ENCODE measurements at regions not wholly inside any gene's neighbourhood (a gene's known extent, or its start where the extent isn't known, plus 50 kb on each side); places are given as distances from the start of the nearest gene placed in this dataset.

DNA sequence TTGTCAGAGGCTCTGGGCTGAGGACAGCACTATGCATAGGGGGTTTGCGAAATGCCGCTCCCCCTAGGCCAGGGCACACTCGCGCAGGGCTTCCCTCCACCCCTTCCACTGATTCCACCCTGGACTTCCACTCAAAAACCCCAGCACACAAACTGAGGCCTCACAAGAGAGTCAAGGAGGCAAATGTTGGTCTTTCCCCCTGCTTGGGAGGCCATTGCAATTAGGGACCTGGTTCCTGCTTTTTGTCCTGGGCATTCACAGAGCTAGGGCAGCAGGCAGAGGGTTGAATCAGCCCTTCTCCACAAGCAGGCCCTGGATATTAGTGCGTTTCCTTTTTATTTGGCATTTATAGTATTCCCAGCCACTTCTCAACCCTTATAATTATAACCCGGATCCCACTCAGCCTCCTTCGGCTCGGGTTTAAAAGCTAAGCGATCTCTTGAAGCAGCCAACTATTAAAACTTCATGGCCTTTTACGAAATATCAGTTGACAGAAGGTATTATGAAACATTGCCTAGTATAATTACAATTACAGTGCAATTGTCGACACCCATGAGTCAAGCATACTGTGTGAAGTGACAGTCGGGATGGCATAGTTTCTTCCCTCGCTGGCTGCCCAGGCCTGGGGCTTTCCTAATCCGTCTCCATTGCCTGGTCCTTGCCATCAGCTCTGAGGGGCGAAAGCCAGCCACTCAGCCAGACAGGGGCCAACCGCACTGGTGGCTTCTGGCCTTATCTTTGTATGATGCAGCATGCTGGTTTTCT lies 285.5 kb upstream of the MAP3K1 start:
- TF ChIP-seq, protein P1, sequence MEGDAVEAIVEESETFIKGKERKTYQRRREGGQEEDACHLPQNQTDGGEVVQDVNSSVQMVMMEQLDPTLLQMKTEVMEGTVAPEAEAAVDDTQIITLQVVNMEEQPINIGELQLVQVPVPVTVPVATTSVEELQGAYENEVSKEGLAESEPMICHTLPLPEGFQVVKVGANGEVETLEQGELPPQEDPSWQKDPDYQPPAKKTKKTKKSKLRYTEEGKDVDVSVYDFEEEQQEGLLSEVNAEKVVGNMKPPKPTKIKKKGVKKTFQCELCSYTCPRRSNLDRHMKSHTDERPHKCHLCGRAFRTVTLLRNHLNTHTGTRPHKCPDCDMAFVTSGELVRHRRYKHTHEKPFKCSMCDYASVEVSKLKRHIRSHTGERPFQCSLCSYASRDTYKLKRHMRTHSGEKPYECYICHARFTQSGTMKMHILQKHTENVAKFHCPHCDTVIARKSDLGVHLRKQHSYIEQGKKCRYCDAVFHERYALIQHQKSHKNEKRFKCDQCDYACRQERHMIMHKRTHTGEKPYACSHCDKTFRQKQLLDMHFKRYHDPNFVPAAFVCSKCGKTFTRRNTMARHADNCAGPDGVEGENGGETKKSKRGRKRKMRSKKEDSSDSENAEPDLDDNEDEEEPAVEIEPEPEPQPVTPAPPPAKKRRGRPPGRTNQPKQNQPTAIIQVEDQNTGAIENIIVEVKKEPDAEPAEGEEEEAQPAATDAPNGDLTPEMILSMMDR (IDR thresholded peaks at IDR 0.05) = no peak
- intact Hi-C loops (cut with DNase I, micrococcal nuclease) = loop anchor here in 1 of 2 experiments (5.0 kb wide), 1 partner anchor 38 kb away; no protein-coding TSS in a partner anchor
- Mint-ChIP-seq H3K27ac (no peak overlapping the region), H3K27me3 (no peaks in the 10 kb centered on the region), H3K4me3 (no peak overlapping the region), H3K36me3 (ENCODE audit: low read depth) (no peaks in the 10 kb centered on the region), H3K4me1 (ENCODE audit: low read depth) (peaks cover 25% of the 10 kb centered on the region), H3K9me3 (no peaks in the 10 kb centered on the region)
- no peak for ATAC-seq (ENCODE audit: poor library complexity)
- no peaks in the 10 kb centered on the region for H3K36me3 ChIP-seq (ENCODE audit: insufficient read depth, low read length)
- no peak overlapping the region for H3K27ac ChIP-seq (ENCODE audit: low read depth in 1 of 2, low read length in 2 of 2)
- H3K4me3 ChIP-seq (ENCODE audit: low read length) = no peak overlapping the region
- no peaks in the 10 kb centered on the region for H3K9me3 ChIP-seq (ENCODE audit: control insufficient read depth in 1 of 2, insufficient read depth in 1 of 2, low read length in 2 of 2)
- CTCF ChIA-PET = no interaction called here
- no peaks in the 10 kb centered on the region for H3K27me3 ChIP-seq (ENCODE audit: control insufficient read depth in 1 of 2, insufficient read depth in 2 of 2, low read length in 2 of 2)
- peak in 2 of 14 experiments; percentile 30 to 39 for DNase-seq
- POLR2A ChIA-PET = interaction anchor here (1.5 kb wide), 1 partner anchor 13 kb away, joined by 5 read pairs; no protein-coding TSS in a partner anchor
- H3K4me1 ChIP-seq (ENCODE audit: insufficient read depth, low read length) = peaks cover 27% of the 10 kb centered on the region

DNA sequence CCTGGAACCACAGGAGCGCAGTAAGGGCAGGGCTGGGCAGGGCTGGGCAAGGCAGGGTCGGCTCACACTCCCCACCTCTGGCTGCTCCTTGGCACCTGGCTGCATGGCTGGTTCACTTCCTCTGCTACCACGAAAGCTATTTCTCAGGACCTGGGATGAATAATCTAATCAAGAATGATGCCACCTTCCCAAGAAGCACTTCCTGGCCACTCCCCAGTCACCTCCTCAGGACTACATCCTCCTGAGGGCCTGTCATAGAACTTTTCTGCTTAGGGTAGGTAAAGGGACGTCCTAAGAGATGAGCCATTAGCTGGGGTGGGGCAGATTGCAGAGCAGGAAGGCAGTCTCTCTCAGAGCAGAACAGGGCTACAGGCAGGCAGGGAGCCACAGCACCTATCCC lies 288.2 kb upstream of the MAP3K1 start:
- ChIA-PET CTCF (no interaction called here), POLR2A (interaction anchor here (0.6 to 1.0 kb wide), 3 partner anchors 57 to 255 kb away, joined by 3 read pairs; no protein-coding TSS in a partner anchor)
- Mint-ChIP-seq H3K4me1 (ENCODE audit: low read depth) (peaks cover 5% of the 10 kb centered on the region), H3K4me3 (no peak overlapping the region), H3K9me3 (no peaks in the 10 kb centered on the region), H3K27me3 (no peaks in the 10 kb centered on the region), H3K36me3 (ENCODE audit: low read depth) (no peaks in the 10 kb centered on the region), H3K27ac (no peak overlapping the region)
- no peaks in the 10 kb centered on the region for H3K36me3 ChIP-seq (ENCODE audit: insufficient read depth, low read length)
- TF ChIP-seq, protein P1 (IDR thresholded peaks at IDR 0.05) = no peak
- DNase-seq (peak in 1 of 14 experiments; percentile 9), ATAC-seq (ENCODE audit: poor library complexity) (no peak)
- no peak overlapping the region for H3K4me3 ChIP-seq (ENCODE audit: low read length)
- no peaks in the 10 kb centered on the region for H3K27me3 ChIP-seq (ENCODE audit: control insufficient read depth in 1 of 2, insufficient read depth in 2 of 2, low read length in 2 of 2)
- H3K4me1 ChIP-seq (ENCODE audit: insufficient read depth, low read length) = peaks cover 6% of the 10 kb centered on the region
- intact Hi-C loops (cut with DNase I, micrococcal nuclease) = loop anchor here in 1 of 2 experiments (5.0 kb wide), 1 partner anchor 35 kb away; no protein-coding TSS in a partner anchor
- no peak overlapping the region for H3K27ac ChIP-seq (ENCODE audit: low read depth in 1 of 2, low read length in 2 of 2)
- no peaks in the 10 kb centered on the region for H3K9me3 ChIP-seq (ENCODE audit: control insufficient read depth in 1 of 2, insufficient read depth in 1 of 2, low read length in 2 of 2)

DNA sequence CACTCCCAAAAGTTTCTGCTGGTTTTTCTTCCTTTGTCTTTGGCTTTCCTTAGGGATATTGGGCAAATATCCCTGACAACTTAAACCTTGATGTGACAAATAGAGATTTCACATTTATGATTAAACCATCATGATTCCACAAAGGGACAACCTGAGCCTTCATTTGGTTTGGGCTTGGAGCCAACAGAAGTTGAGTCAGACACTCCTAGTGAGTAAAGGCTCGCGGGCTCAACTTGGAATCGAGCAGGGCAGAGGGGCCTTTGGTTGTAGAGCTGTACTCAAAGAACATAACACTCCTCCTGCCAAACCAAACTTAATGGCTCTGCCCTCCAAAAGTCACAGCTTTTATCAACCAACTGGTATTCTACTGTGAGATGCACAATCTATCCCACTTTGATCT lies 290.2 kb upstream of the MAP3K1 start:
- ATAC-seq (ENCODE audit: poor library complexity) (no peak), DNase-seq (peak in 1 of 14 experiments; percentile 34)
- Mint-ChIP-seq H3K4me1 (ENCODE audit: low read depth) (peaks cover 4% of the 10 kb centered on the region), H3K4me3 (no peak overlapping the region), H3K9me3 (no peaks in the 10 kb centered on the region), H3K27ac (no peak overlapping the region), H3K27me3 (no peaks in the 10 kb centered on the region), H3K36me3 (ENCODE audit: low read depth) (no peaks in the 10 kb centered on the region)
- Histone ChIP-seq H3K4me3 (ENCODE audit: low read length) (no peak overlapping the region), H3K4me1 (ENCODE audit: insufficient read depth, low read length) (peaks cover 6% of the 10 kb centered on the region), H3K27me3 (ENCODE audit: control insufficient read depth in 1 of 2, insufficient read depth in 2 of 2, low read length in 2 of 2) (no peaks in the 10 kb centered on the region), H3K36me3 (ENCODE audit: insufficient read depth, low read length) (no peaks in the 10 kb centered on the region), H3K9me3 (ENCODE audit: control insufficient read depth in 1 of 2, insufficient read depth in 1 of 2, low read length in 2 of 2) (no peaks in the 10 kb centered on the region), H3K27ac (ENCODE audit: low read depth in 1 of 2, low read length in 2 of 2) (no peak overlapping the region)
- intact Hi-C loops (cut with DNase I, micrococcal nuclease) = loop anchor here in 1 of 2 experiments (5.0 kb wide), 1 partner anchor 33 kb away; no protein-coding TSS in a partner anchor
- TF ChIP-seq, protein P1 (IDR thresholded peaks at IDR 0.05) = no peak
- CTCF ChIA-PET = no interaction called here
- POLR2A ChIA-PET = no interaction called here

Measured in CD4-positive, alpha-beta T cell (primary cell).